Hepatocyte (in vitro differentiated cells): ENCODE measurements at regions not wholly inside any gene's neighbourhood (a gene's known extent, or its start where the extent isn't known, plus 50 kb on each side); places are given as distances from the start of the nearest gene placed in this dataset.

Source experiments
- DNase-seq: peaks from one replicate; pipeline ENCODE4 v3.0.0-alpha.2; 2016; ENCODE audit warnings: low spot score
- H2AFZ ChIP-seq: fragments of 200-600 bp; sonication (generic); 2 replicates; pipeline ENCODE4 v1.6.0; 2016; ENCODE audit warnings: antibody characterized with exemption, mild to moderate bottlenecking
- H3K27ac ChIP-seq: fragments of 200-600 bp; sonication (generic); 2 replicates; pipeline ENCODE4 v1.5.1; 2016; ENCODE audit warnings: mild to moderate bottlenecking
- H3K27me3 ChIP-seq: fragments of 200-600 bp; sonication (generic); 2 replicates; pipeline ENCODE4 v1.6.1; 2016
- H3K36me3 ChIP-seq: fragments of 200-600 bp; sonication (generic); replicated peaks from 2 replicates; pipeline ENCODE4 v1.5.1; 2016; ENCODE audit warnings: low read depth; ENCODE audit not compliant: insufficient read depth
- H3K4me1 ChIP-seq: fragments of 200-600 bp; sonication (generic); 2 replicates; pipeline ENCODE4 v1.5.1; 2016; ENCODE audit warnings: mild to moderate bottlenecking, moderate library complexity; ENCODE audit not compliant: insufficient read depth
- H3K4me2 ChIP-seq: fragments of 200-600 bp; sonication (generic); 2 replicates; pipeline ENCODE4 v1.6.0; 2016
- H3K4me3 ChIP-seq: fragments of 200-600 bp; sonication (generic); 2 replicates; pipeline ENCODE4 v1.5.1; 2016; ENCODE audit warnings: mild to moderate bottlenecking
- H3K79me2 ChIP-seq: fragments of 200-600 bp; sonication (generic); 2 replicates; pipeline ENCODE4 v1.6.0; 2017; ENCODE audit warnings: mild to moderate bottlenecking
- H3K9me2 ChIP-seq: fragments of 200-600 bp; sonication (generic); replicated peaks from 2 replicates; pipeline ENCODE4 v1.6.0; 2017; ENCODE audit warnings: mild to moderate bottlenecking; ENCODE audit not compliant: insufficient read depth
- H3K9me3 ChIP-seq: fragments of 200-600 bp; sonication (generic); 2 replicates; pipeline ENCODE4 v1.5.1; 2016; ENCODE audit warnings: low read depth, mild to moderate bottlenecking
- H4K20me1 ChIP-seq: fragments of 200-600 bp; sonication (generic); 2 replicates; pipeline ENCODE4 v1.6.0; 2016; ENCODE audit warnings: mild to moderate bottlenecking; ENCODE audit not compliant: insufficient read depth, poor library complexity, severe bottlenecking
- EZH2 ChIP-seq: fragments of 200-600 bp; sonication (generic); IDR thresholded peaks from 2 replicates; pipeline ENCODE4 v1.6.1; 2016; ENCODE audit warnings: antibody characterized with exemption, mild to moderate bottlenecking, borderline replicate concordance
- EZH2phosphoT487 ChIP-seq: fragments of 200-600 bp; sonication (generic); IDR thresholded peaks from one replicate; pipeline ENCODE4 v1.6.1; 2018; ENCODE audit warnings: antibody characterized with exemption, mild to moderate bottlenecking, low read depth, moderate library complexity; ENCODE audit not compliant: unreplicated experiment, severe bottlenecking
- WGBS: methylation state at CpG from one replicate; pipeline ENCODE4 v1.1.6; 2016; ENCODE audit warnings: low lambda C conversion rate; ENCODE audit errors: missing lambda C conversion rate; 5-methylcytosine and 5-hydroxymethylcytosine counted together
- TF ChIP-seq, protein P1 (sequence below): fragments of 200-600 bp; sonication (generic); IDR thresholded peaks from 2 replicates; pipeline ENCODE4 v1.5.1; 2016; ENCODE audit warnings: antibody characterized with exemption, mild to moderate bottlenecking; ENCODE audit not compliant: poor library complexity

DNA sequence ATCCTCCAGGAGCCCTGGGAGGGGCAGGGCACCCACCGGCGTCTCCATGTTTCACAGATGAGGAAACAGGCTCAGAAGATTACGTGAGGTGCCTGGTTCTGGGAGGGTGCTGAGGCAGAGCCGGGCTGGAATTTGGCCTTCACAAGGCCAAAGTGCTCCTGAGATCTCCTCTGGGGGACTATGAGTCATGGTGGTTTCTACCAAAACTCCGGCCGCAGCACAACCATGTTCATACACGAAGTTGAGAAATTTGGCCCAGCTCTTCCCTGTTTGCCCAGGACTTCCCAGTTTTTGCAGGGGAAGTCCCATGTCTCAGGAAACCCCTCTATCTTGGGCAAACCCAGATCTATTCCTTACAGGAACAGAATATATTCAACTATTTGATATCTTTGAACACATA lies 172.9 kb upstream of the CDYL start:
- TF ChIP-seq EZH2phosphoT487 (no peak), EZH2 (no peak)
- TF ChIP-seq, protein P1, sequence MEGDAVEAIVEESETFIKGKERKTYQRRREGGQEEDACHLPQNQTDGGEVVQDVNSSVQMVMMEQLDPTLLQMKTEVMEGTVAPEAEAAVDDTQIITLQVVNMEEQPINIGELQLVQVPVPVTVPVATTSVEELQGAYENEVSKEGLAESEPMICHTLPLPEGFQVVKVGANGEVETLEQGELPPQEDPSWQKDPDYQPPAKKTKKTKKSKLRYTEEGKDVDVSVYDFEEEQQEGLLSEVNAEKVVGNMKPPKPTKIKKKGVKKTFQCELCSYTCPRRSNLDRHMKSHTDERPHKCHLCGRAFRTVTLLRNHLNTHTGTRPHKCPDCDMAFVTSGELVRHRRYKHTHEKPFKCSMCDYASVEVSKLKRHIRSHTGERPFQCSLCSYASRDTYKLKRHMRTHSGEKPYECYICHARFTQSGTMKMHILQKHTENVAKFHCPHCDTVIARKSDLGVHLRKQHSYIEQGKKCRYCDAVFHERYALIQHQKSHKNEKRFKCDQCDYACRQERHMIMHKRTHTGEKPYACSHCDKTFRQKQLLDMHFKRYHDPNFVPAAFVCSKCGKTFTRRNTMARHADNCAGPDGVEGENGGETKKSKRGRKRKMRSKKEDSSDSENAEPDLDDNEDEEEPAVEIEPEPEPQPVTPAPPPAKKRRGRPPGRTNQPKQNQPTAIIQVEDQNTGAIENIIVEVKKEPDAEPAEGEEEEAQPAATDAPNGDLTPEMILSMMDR: no peak
- H3K9me2 ChIP-seq: no peaks in the 10 kb centered on the region
- no peaks in the 10 kb centered on the region for H3K27me3 ChIP-seq
- H3K4me1 ChIP-seq: no peaks in the 10 kb centered on the region
- no peak overlapping the region for H3K27ac ChIP-seq
- no peaks in the 10 kb centered on the region for H3K36me3 ChIP-seq
- peak; percentile 33 for DNase-seq
- no peaks in the 10 kb centered on the region for H4K20me1 ChIP-seq
- no peaks in the 10 kb centered on the region for H3K79me2 ChIP-seq
- H3K9me3 ChIP-seq: no peaks in the 10 kb centered on the region
- WGBS: 64% methylated on average over 7 of the region's 7 CpGs
- no peak overlapping the region for H3K4me3 ChIP-seq
- H3K4me2 ChIP-seq: no peak overlapping the region
- H2AFZ ChIP-seq: no peak overlapping the region

DNA sequence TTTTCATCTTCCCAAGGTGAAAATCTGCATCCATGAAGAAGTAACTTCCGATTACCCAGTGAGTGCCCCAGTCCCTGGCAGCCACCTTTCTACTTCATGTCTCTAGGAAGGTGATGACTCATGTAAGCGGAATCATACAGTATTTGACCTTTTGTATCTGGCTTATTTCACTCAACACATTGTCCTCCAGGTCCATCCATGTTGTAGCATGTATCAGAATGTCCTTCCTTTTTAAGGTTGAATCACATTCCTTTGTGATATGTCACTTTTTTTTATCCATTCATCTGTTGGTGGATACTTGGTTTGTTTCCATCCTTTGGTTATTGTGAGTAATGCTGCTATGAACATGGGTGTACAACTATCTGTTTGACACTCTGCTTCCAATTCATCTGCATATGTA lies 176.3 kb upstream of the CDYL start:
- no peaks in the 10 kb centered on the region for H4K20me1 ChIP-seq
- H3K27ac ChIP-seq: no peak overlapping the region
- no peaks in the 10 kb centered on the region for H3K9me3 ChIP-seq
- no peak overlapping the region for H2AFZ ChIP-seq
- H3K27me3 ChIP-seq: no peaks in the 10 kb centered on the region
- WGBS: 77% methylated on average over 2 of the region's 2 CpGs
- TF ChIP-seq EZH2phosphoT487: no peak
- TF ChIP-seq, protein P1: no peak
- H3K36me3 ChIP-seq: no peaks in the 10 kb centered on the region
- no peaks in the 10 kb centered on the region for H3K79me2 ChIP-seq
- no peak overlapping the region for H3K4me3 ChIP-seq
- DNase-seq: peak; percentile 51
- no peaks in the 10 kb centered on the region for H3K9me2 ChIP-seq
- no peaks in the 10 kb centered on the region for H3K4me1 ChIP-seq
- H3K4me2 ChIP-seq: no peak overlapping the region

DNA sequence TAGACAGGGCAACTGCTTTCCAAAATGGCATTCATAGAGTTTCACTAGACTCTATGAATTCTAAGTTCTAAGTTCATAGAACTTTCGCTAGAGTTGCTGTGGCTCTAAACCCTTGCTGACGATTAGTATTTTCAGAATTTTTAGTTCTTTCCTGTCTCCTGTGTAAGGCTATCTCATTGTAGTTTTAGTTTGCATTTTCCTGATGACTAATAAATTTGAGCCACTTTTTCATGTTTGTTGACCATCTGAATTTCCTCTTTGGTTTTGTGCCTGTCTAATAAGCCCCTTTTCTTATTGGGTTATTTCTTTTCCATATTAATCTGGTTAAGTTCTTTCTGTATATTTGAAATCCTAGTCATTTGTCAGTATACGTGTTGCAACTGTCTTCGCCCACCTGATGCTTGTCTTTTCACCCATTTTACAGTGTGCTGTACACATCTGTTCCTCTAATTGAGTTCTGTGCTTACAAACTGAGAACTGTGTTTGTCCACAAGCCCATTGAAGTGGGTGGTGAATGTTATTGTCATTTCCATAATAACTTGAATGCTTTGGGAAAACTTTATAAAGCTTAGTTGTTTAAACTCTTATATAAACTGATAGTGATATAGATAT lies 177.7 kb upstream of the CDYL start:
- Histone ChIP-seq H3K4me1 (no peaks in the 10 kb centered on the region), H4K20me1 (no peaks in the 10 kb centered on the region), H3K36me3 (no peaks in the 10 kb centered on the region), H3K4me2 (no peak overlapping the region), H3K27me3 (no peaks in the 10 kb centered on the region), H3K9me2 (no peaks in the 10 kb centered on the region), H3K79me2 (no peaks in the 10 kb centered on the region), H3K27ac (no peak overlapping the region), H3K9me3 (no peaks in the 10 kb centered on the region), H2AFZ (no peak overlapping the region), H3K4me3 (no peak overlapping the region)
- WGBS: 93% methylated on average over 4 of the region's 4 CpGs
- TF ChIP-seq, protein P1: no peak
- TF ChIP-seq EZH2phosphoT487: no peak
- TF ChIP-seq EZH2: no peak
- no peak for DNase-seq

DNA sequence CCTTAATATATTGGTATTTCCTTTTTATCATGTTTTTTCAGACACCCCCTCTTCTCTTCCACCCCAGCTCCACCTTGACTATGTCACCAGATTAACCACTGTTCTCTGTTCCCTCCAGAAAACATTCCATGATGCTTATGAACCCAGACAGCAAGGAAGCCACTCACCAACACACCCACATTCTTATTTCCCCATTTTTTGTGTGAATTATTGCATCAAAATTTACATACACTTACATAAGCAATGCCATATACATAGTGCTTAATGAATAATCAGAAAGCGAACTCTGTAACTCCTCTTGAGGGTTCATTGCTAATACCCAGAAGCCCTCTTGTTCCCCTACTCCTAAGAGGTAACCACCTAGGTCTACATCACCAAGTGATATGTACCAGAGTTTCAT lies 182.3 kb upstream of the CDYL start:
- 96% methylated on average over 1 of the region's 1 CpG for WGBS

More for the DNA sequence above, 182.3 kb upstream of the CDYL start:
- TF ChIP-seq EZH2phosphoT487 (no peak), EZH2 (no peak)
- TF ChIP-seq, protein P1: no peak
- no peak overlapping the region for H2AFZ ChIP-seq
- no peak overlapping the region for H3K4me2 ChIP-seq
- no peaks in the 10 kb centered on the region for H3K4me1 ChIP-seq
- H3K27ac ChIP-seq: no peak overlapping the region
- H3K27me3 ChIP-seq: no peaks in the 10 kb centered on the region
- DNase-seq: no peak
- H4K20me1 ChIP-seq: no peaks in the 10 kb centered on the region
- no peaks in the 10 kb centered on the region for H3K9me2 ChIP-seq
- no peaks in the 10 kb centered on the region for H3K9me3 ChIP-seq
- no peaks in the 10 kb centered on the region for H3K79me2 ChIP-seq
- no peaks in the 10 kb centered on the region for H3K36me3 ChIP-seq
- H3K4me3 ChIP-seq: no peak overlapping the region
